ENCODE measurements at regions not wholly inside any gene's neighbourhood (a gene's known extent, or its start where the extent isn't known, plus 50 kb on each side); places are given as distances from the start of the nearest gene placed in this dataset.

- no peak overlapping the region for H3K4me3 ChIP-seq (ENCODE audit: low read depth, low read length)
- peak; percentile 62 for TF ChIP-seq CTCF (IDR thresholded peaks at IDR 0.05; ENCODE audit: low read depth, low read length, missing control alignments)
- DNase-seq (ENCODE audit: low read depth): no peak
Measured at GRCh38 chr4:121277194-121278105, 103.4 kb downstream of the QRFPR start.

- no peak overlapping the region for H3K4me3 ChIP-seq (ENCODE audit: low read depth, low read length)
- TF ChIP-seq CTCF (IDR thresholded peaks at IDR 0.05; ENCODE audit: low read depth, low read length, missing control alignments): no peak
Measured at GRCh38 chr4:121273191-121273590, 107.6 kb downstream of the QRFPR start.

GRCh38 chr4:121272526-121272925 lies 108.3 kb downstream of the QRFPR start:
- TF ChIP-seq CTCF (IDR thresholded peaks at IDR 0.05; ENCODE audit: low read depth, low read length, missing control alignments): no peak
- no peak overlapping the region for H3K4me3 ChIP-seq (ENCODE audit: low read depth, low read length)
- no peak for DNase-seq (ENCODE audit: low read depth)

More at GRCh38 chr4:121273191-121273590, 107.6 kb downstream of the QRFPR start:
- DNase-seq (ENCODE audit: low read depth): no peak

GRCh38 chr4:121270389-121270788 lies 106.3 kb upstream of the TNIP3 start:
- H3K4me3 ChIP-seq (ENCODE audit: low read depth, low read length): no peak overlapping the region
- DNase-seq (ENCODE audit: low read depth): no peak
- no peak for TF ChIP-seq CTCF (IDR thresholded peaks at IDR 0.05; ENCODE audit: low read depth, low read length, missing control alignments)

GRCh38 chr4:121269001-121269400 lies 104.9 kb upstream of the TNIP3 start:
- TF ChIP-seq CTCF (IDR thresholded peaks at IDR 0.05; ENCODE audit: low read depth, low read length, missing control alignments): no peak
- no peak for DNase-seq (ENCODE audit: low read depth)
- H3K4me3 ChIP-seq (ENCODE audit: low read depth, low read length): no peak overlapping the region

- DNase-seq (ENCODE audit: low read depth): no peak
- TF ChIP-seq CTCF (IDR thresholded peaks at IDR 0.05; ENCODE audit: low read depth, low read length, missing control alignments): no peak
- H3K4me3 ChIP-seq (ENCODE audit: low read depth, low read length): no peak overlapping the region
Measured at GRCh38 chr4:121266982-121267381, 102.9 kb upstream of the TNIP3 start.
